ENCODE measurements at regions not wholly inside any gene's neighbourhood (a gene's known extent, or its start where the extent isn't known, plus 50 kb on each side); places are given as distances from the start of the nearest gene placed in this dataset.

DNA sequence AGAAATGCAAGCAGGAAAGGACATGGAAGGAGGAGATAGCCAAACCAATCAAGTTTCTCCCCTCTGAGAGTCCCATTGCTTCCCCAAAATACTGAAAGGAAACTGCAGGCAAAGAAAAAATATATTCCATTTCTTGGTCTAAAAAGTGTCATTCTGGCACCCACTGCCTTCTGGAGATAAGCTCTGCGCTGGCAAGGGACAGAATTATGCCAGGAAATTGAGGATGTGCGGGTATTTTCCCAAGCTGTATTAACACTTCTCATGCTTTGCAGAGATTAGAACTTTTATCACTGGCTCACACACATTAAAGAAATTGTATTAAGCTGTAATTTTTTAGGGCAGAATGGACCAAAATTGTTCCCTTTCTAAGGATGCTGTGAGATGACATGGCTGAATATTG lies 381.2 kb upstream of the DUSP10 start:
- H3K9me3 ChIP-seq, result no peaks in the 10 kb centered on the region
- H3F3A ChIP-seq (replicated peaks; ENCODE audit: insufficient read depth), result no peaks in the 10 kb centered on the region
- no peaks in the 10 kb centered on the region for H3K36me3 ChIP-seq (replicated peaks in 1 of 2; ENCODE audit: control insufficient read depth in 1 of 2, insufficient read depth in 2 of 2, low read length in 1 of 2)
- H3K27me3 ChIP-seq (ENCODE audit: insufficient read depth), result no peaks in the 10 kb centered on the region
- no peaks in the 10 kb centered on the region for H3K9me2 ChIP-seq
- H3K79me2 ChIP-seq (ENCODE audit: insufficient read depth), result no peaks in the 10 kb centered on the region
- H3K4me3 ChIP-seq (ENCODE audit: low read depth in 2 of 2, low read length in 1 of 2), result no peak overlapping the region
- POLR2A ChIA-PET, result no interaction called here
- CTCF ChIA-PET, result no interaction called here
- TF ChIP-seq TEAD4 (IDR thresholded peaks at IDR 0.05; ENCODE audit: borderline replicate concordance, insufficient read depth) (no peak), EZH2phosphoT487 (IDR thresholded peaks at IDR 0.05; ENCODE audit: borderline replicate concordance, low read depth) (no peak), FOSL2 (IDR thresholded peaks at IDR 0.05; ENCODE audit: borderline replicate concordance, low read depth) (no peak), CHD2 (IDR thresholded peaks at IDR 0.05; ENCODE audit: low read length, partially characterized antibody) (no peak), YY1 (IDR thresholded peaks at IDR 0.05; ENCODE audit: low read depth) (no peak), NFIC (IDR thresholded peaks at IDR 0.05; ENCODE audit: borderline replicate concordance) (no peak), RFX5 (IDR thresholded peaks at IDR 0.05; ENCODE audit: low read length) (no peak), GABPA (IDR thresholded peaks at IDR 0.05; ENCODE audit: low read depth) (no peak), JUND (IDR thresholded peaks at IDR 0.05) (no peak), SMC3 (IDR thresholded peaks at IDR 0.05; ENCODE audit: low read depth, low read length) (no peak)
- TF ChIP-seq, protein P1, sequence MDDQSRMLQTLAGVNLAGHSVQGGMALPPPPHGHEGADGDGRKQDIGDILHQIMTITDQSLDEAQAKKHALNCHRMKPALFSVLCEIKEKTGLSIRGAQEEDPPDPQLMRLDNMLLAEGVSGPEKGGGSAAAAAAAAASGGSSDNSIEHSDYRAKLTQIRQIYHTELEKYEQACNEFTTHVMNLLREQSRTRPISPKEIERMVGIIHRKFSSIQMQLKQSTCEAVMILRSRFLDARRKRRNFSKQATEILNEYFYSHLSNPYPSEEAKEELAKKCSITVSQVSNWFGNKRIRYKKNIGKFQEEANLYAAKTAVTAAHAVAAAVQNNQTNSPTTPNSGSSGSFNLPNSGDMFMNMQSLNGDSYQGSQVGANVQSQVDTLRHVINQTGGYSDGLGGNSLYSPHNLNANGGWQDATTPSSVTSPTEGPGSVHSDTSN (IDR thresholded peaks at IDR 0.05), result no peak
- TF ChIP-seq, protein P2, sequence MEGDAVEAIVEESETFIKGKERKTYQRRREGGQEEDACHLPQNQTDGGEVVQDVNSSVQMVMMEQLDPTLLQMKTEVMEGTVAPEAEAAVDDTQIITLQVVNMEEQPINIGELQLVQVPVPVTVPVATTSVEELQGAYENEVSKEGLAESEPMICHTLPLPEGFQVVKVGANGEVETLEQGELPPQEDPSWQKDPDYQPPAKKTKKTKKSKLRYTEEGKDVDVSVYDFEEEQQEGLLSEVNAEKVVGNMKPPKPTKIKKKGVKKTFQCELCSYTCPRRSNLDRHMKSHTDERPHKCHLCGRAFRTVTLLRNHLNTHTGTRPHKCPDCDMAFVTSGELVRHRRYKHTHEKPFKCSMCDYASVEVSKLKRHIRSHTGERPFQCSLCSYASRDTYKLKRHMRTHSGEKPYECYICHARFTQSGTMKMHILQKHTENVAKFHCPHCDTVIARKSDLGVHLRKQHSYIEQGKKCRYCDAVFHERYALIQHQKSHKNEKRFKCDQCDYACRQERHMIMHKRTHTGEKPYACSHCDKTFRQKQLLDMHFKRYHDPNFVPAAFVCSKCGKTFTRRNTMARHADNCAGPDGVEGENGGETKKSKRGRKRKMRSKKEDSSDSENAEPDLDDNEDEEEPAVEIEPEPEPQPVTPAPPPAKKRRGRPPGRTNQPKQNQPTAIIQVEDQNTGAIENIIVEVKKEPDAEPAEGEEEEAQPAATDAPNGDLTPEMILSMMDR (IDR thresholded peaks at IDR 0.05), result no peak
- TF ChIP-seq, protein P3, sequence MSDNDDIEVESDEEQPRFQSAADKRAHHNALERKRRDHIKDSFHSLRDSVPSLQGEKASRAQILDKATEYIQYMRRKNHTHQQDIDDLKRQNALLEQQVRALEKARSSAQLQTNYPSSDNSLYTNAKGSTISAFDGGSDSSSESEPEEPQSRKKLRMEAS (IDR thresholded peaks at IDR 0.05; ENCODE audit: low read depth), result no peak
- TF ChIP-seq, protein P4, sequence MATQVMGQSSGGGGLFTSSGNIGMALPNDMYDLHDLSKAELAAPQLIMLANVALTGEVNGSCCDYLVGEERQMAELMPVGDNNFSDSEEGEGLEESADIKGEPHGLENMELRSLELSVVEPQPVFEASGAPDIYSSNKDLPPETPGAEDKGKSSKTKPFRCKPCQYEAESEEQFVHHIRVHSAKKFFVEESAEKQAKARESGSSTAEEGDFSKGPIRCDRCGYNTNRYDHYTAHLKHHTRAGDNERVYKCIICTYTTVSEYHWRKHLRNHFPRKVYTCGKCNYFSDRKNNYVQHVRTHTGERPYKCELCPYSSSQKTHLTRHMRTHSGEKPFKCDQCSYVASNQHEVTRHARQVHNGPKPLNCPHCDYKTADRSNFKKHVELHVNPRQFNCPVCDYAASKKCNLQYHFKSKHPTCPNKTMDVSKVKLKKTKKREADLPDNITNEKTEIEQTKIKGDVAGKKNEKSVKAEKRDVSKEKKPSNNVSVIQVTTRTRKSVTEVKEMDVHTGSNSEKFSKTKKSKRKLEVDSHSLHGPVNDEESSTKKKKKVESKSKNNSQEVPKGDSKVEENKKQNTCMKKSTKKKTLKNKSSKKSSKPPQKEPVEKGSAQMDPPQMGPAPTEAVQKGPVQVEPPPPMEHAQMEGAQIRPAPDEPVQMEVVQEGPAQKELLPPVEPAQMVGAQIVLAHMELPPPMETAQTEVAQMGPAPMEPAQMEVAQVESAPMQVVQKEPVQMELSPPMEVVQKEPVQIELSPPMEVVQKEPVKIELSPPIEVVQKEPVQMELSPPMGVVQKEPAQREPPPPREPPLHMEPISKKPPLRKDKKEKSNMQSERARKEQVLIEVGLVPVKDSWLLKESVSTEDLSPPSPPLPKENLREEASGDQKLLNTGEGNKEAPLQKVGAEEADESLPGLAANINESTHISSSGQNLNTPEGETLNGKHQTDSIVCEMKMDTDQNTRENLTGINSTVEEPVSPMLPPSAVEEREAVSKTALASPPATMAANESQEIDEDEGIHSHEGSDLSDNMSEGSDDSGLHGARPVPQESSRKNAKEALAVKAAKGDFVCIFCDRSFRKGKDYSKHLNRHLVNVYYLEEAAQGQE (IDR thresholded peaks at IDR 0.05; ENCODE audit: low read depth, low read length), result no peak
- TF ChIP-seq, protein P5, sequence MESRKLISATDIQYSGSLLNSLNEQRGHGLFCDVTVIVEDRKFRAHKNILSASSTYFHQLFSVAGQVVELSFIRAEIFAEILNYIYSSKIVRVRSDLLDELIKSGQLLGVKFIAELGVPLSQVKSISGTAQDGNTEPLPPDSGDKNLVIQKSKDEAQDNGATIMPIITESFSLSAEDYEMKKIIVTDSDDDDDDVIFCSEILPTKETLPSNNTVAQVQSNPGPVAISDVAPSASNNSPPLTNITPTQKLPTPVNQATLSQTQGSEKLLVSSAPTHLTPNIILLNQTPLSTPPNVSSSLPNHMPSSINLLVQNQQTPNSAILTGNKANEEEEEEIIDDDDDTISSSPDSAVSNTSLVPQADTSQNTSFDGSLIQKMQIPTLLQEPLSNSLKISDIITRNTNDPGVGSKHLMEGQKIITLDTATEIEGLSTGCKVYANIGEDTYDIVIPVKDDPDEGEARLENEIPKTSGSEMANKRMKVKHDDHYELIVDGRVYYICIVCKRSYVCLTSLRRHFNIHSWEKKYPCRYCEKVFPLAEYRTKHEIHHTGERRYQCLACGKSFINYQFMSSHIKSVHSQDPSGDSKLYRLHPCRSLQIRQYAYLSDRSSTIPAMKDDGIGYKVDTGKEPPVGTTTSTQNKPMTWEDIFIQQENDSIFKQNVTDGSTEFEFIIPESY (IDR thresholded peaks at IDR 0.05; ENCODE audit: borderline replicate concordance, low read depth), result no peak
- H4K20me1 ChIP-seq (ENCODE audit: insufficient read depth), result no peaks in the 10 kb centered on the region
- no peak overlapping the region for H3K9ac ChIP-seq
- no peak overlapping the region for H2AFZ ChIP-seq (ENCODE audit: low read depth)
- no peak overlapping the region for H3K4me2 ChIP-seq
- no peaks in the 10 kb centered on the region for H3K4me1 ChIP-seq (ENCODE audit: control insufficient read depth in 1 of 2, insufficient read depth in 2 of 2, low read depth in 1 of 2, low read length in 1 of 2)
- no peak for DNase-seq
- WGBS (ENCODE audit: low lambda C conversion rate), result 50% methylated on average over 2 of the region's 2 CpGs
- no peak overlapping the region for H3K27ac ChIP-seq (ENCODE audit: low read depth in 2 of 2, low read length in 1 of 2)
